Smooth muscle cell of the brain vasculature (primary cell): ENCODE measurements at regions not wholly inside any gene's neighbourhood (a gene's known extent, or its start where the extent isn't known, plus 50 kb on each side); places are given as distances from the start of the nearest gene placed in this dataset.
A peak's percentile ranks its signal among the peaks of the same experiment; 100 is the strongest.

Source experiments
- DNase-seq: peaks from one replicate; pipeline ENCODE4 v3.0.0-alpha.2; 2012; ENCODE audit warnings: low read depth, low spot score

DNA sequence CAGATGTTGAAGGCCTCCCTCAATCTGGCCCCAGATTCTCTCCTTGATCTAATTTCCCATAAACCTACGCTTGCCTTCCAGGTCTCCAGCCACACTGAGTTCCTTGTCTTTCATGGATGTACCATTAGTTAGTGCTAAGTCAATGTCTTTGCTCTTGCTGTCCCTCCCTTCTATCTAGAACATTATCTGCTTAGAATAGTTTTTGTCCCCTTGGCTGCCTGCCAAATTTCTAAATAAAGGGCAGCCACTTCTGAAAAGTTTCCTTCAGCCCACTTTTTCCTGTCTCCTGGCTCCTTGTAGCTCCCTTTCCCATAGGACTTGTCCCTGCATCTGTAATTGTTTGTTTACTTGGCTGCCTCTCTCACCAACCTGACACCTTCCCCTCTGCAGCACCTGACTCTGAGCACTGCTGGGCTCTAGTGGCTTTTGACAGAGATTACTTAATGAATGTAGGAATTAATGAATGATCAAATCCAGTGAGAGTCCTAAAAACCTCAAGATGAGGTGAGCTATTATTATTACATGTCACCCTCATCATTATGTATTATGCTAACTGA is 58.3 kb downstream of the CXCL12 start:
- DNase-seq = no peak

GRCh38 chr10:44325596-44326307 is 59.1 kb downstream of the CXCL12 start:
- DNase-seq = no peak

- no peak for DNase-seq
Measured at GRCh38 chr10:44325157-44325556, 59.7 kb downstream of the CXCL12 start.

GRCh38 chr10:44323838-44324237 is 61.1 kb downstream of the CXCL12 start:
- DNase-seq = no peak

GRCh38 chr10:44322137-44322536 is 62.8 kb downstream of the CXCL12 start:
- no peak for DNase-seq

GRCh38 chr10:44320756-44321155 is 64.1 kb downstream of the CXCL12 start:
- no peak for DNase-seq

- DNase-seq = no peak
Measured at GRCh38 chr10:44317856-44318255, 67.0 kb downstream of the CXCL12 start.

GRCh38 chr10:44316922-44317215 is 68.0 kb downstream of the CXCL12 start:
- no peak for DNase-seq

- no peak for DNase-seq
Measured at GRCh38 chr10:44316187-44316921, 68.5 kb downstream of the CXCL12 start.

GRCh38 chr10:44314802-44315460 is 70.0 kb downstream of the CXCL12 start:
- no peak for DNase-seq

- no peak for DNase-seq
Measured at GRCh38 chr10:44313761-44314165, 71.1 kb downstream of the CXCL12 start.

- DNase-seq = no peak
Measured at GRCh38 chr10:44312401-44312800, 72.5 kb downstream of the CXCL12 start.

DNA sequence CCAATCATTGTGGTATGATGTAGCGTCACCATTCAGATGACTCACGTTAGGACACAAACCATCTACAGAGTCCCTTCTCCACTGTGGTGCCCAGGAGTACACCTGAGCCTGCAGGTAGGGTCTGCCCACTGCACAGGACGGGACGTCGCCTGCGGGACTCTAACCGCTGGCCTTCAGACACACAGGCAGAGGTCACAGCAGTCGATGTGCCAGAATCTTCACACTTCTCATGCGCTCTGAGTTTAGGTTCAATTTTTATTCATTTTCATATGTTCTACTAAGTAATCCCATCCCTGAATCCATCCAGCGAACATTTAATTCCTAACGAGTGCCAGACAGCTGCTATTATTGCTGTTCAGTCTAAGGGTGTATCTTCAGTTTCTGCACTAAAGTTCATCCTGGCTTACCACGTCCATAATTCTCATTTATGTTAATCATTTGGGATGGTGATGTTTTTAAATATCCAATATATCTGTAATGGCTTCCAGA is 73.3 kb downstream of the CXCL12 start:
- no peak for DNase-seq

DNA sequence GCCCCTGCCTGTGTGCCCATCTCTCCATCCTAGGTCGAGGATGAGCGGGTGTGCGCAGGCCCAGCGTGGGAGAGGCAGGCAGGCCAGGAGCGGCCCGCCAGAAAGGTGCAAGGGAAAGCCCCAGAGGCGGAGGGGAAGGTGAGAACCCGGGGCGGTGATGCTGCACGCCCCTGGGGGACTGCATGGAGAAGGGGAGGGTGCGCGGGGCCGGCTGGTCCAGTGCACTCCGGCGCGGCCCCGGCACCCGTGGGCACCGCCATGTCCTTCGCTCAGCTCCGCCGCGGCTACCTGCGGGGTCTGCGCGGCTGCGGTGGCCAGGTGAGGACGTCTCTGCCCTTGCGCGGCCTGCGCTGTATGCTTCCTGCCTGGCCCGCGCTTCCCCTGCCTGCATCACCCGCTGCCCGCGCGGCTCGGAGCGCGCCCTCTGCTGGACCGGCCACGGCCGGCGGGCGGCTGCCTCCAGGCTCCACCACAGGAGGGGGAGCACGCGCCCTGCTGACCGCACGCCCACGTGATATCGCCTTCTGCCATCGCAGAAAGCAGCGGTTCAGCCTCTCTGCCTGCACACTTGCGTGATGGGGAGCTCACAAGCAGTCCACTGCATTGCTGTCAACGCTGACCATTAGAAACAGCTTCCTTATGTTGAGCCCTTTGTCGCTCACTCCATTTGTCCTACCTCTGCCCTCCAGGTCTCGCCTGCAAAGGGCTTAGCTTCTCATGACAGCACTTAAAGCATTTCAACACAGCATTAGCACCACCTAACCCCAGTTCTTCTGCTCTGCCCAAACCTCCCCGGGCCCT is 73.9 kb downstream of the CXCL12 start:
- DNase-seq = peak; percentile 46

DNA sequence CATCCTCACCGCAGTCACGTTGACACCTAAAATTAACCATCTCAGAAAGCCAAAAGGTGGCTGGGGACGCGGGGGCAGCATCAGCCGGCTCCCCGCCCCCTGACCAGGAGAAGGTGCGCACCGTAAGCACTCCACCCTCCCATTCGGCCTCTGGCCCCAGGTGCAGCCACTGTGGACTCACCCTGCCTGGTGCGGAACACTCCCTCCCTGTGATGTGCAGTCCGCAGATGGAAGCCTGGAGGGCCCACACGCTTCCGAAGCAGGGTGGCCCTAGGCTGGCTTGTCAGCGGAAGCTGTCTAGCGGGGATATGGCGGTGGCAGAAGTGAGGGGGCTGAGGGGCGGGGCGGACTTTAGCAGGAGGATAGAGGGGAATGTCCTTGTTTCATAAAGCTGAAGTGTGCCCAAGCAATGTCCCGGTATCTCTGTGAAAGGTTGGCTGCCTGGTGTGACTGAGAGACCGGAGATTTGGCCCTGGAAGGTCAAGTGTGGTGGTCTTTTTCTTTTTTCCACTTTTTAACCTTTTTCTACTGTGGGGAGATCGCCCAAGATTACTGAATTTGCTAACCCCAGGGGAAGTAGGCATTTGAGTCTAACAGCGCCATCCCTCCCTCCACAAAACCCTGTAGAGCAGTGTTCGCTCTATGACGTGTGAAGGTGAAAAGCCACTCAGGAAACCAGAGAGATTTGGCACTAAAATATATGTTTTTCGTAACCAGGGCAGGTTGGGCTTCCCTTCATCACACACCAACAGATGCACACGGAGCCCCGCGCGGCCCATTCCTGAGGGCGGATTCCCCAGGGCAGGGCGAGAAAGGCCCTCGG is 74.7 kb downstream of the CXCL12 start:
- no peak for DNase-seq

- DNase-seq = no peak
Measured at GRCh38 chr10:44309361-44309760, 75.5 kb downstream of the CXCL12 start.

GRCh38 chr10:44308935-44309334 is 76.0 kb downstream of the CXCL12 start:
- DNase-seq = no peak

DNA sequence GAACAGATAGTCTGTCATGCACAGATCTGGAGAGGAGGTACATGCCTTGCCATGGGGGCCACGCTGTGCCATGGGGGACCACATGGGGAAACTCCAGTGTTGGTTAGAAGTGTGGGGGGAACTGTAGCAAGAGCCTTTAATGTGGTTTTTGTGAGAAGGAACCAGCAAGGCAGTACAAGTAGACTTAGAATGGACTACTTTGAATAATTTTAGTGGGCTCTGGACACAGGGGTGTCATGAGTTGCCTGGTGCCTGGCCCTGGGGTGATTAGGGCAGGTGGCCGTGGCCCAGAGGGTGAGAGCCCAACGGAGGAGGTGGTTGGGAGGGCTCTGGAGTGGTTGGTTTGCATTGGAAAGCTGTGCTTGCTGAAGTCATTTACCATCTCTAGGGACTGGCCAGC is 77.2 kb downstream of the CXCL12 start:
- DNase-seq = no peak

- DNase-seq = no peak
Measured at GRCh38 chr10:44306762-44307161, 78.1 kb downstream of the CXCL12 start.

DNA sequence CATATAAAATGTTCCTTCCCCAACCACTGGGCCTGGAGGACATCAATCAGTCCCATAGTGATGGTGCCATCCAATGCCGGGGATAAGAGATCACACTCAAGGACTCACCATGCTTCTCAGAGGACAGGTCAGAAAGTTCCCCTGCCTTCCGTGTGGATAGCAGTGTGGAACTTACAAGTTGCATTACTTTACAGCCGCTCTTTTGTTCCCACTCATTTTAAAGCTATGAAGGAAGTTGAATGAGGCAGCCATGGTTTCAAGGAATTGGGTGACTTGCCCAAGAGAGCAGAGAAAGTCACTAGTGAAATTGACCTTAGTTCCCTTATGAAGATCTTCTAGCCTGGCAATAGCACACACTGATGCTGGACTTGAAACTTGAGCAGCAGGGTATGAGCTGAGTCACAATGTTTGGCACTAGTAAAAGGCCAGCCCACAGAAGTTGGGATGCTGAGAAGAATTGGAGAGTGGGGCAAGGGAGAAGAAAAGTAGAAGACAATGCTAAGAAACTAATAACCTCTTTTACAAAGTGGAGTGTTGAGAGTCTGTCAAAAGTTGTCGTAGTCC is 78.7 kb downstream of the CXCL12 start:
- peak; percentile 24 for DNase-seq
